GM12878 (cell line): ENCODE measurements at regions not wholly inside any gene's neighbourhood (a gene's known extent, or its start where the extent isn't known, plus 50 kb on each side); places are given as distances from the start of the nearest gene placed in this dataset.

Source experiments
- ATAC-seq: fragments of 200-7000 bp; cut with Tn5 transposase; 3 replicates; pipeline ENCODE4 v1.9.1; 2020; ENCODE audit warnings: mild to moderate bottlenecking, moderate library complexity
- BruUV-seq: library from RNA; stranded (reverse); fragments of 400-500 nt; replicated peaks from 2 replicates; lab custom pipeline; 2021; lab: Mats Ljungman, UMichigan
- CTCF ChIA-PET: fragments of 300-600 bp; sonication (Branson Sonifier 250); formaldehyde crosslinking; extraction: SDS; loops from one replicate; lab custom pipeline; 2021; ENCODE audit warnings: inconsistent platforms; lab: Yijun Ruan, JAX
- POLR2A ChIA-PET: fragments of 350-600 bp; formaldehyde crosslinking; extraction: SDS; loops from one replicate; lab custom pipeline; 2021; ENCODE audit warnings: inconsistent platforms; lab: Charles Lee
- RAD21 ChIA-PET: fragments of 300-600 bp; sonication (Branson Sonifier 250); formaldehyde crosslinking; loops from one replicate; lab custom pipeline; 2023; ENCODE audit warnings: antibody characterized with exemption; ENCODE audit not compliant: unreplicated experiment; lab: Charles Lee
- SMC1A ChIA-PET: fragments of 300-600 bp; sonication (Branson Sonifier 250); formaldehyde crosslinking; loops from one replicate; lab custom pipeline; 2023; ENCODE audit not compliant: unreplicated experiment, uncharacterized antibody; lab: Charles Lee
- DNase-seq: peaks from one replicate; pipeline ENCODE4 v3.0.0-alpha.2; 2011; ENCODE audit warnings: low read depth, low spot score
- FAIRE-seq: peaks from 3 replicates; lab custom pipeline; 2011; peaks lifted over from hg19 to GRCh38; lab: Jason Lieb, UNC
- H2AFZ ChIP-seq: 2 replicates; pipeline ENCODE4 v1.6.0; 2011; ENCODE audit warnings: low read depth, low read length, control low read depth; ENCODE audit not compliant: control insufficient read depth
- H3K27ac ChIP-seq: 2 replicates; pipeline ENCODE4 v1.5.1; 2011; ENCODE audit warnings: control low read depth; ENCODE audit not compliant: control insufficient read depth, insufficient read depth
- H3K27me3 ChIP-seq, 2 experiments: replicated peaks in 1 of 2; 2 replicates each; pipeline versions ENCODE4 v1.6.0 to v1.6.1; 2011; ENCODE audit warnings: low read length in 1 of 2; ENCODE audit not compliant: control insufficient read depth in 2 of 2, insufficient read depth in 2 of 2
- H3K36me3 ChIP-seq, 2 experiments: 2 replicates each; pipeline ENCODE4 v1.5.1; 2011; ENCODE audit warnings: low read length in 1 of 2; ENCODE audit not compliant: control insufficient read depth in 2 of 2, insufficient read depth in 2 of 2
- H3K4me1 ChIP-seq: 2 replicates; pipeline ENCODE4 v1.6.1; 2011; ENCODE audit warnings: mild to moderate bottlenecking, low read length, moderate library complexity, mixed read lengths; ENCODE audit not compliant: control insufficient read depth, insufficient read depth
- H3K4me2 ChIP-seq: 2 replicates; pipeline ENCODE4 v1.6.0; 2011; ENCODE audit warnings: control low read depth; ENCODE audit not compliant: control insufficient read depth, insufficient read depth
- H3K4me3 ChIP-seq: fragments of 200-600 bp; sonication (generic); 2 replicates; pipeline ENCODE4 v1.5.1; 2016
- H3K79me2 ChIP-seq: 2 replicates; pipeline ENCODE4 v1.6.0; 2011; ENCODE audit warnings: low read length; ENCODE audit not compliant: control insufficient read depth, insufficient read depth
- H3K9ac ChIP-seq: 2 replicates; pipeline ENCODE4 v1.8.0; 2011; ENCODE audit warnings: low read length, control low read depth, mixed read lengths; ENCODE audit not compliant: control insufficient read depth, insufficient read depth
- H3K9me3 ChIP-seq: replicated peaks from 3 replicates; pipeline ENCODE4 v1.5.1; 2011; ENCODE audit warnings: mild to moderate bottlenecking, low read length; ENCODE audit not compliant: control insufficient read depth, insufficient read depth
- H4K20me1 ChIP-seq: 2 replicates; pipeline ENCODE4 v1.6.0; 2011; ENCODE audit not compliant: control insufficient read depth, insufficient read depth
- BACH1 ChIP-seq: fragments of 450-650 bp; IDR thresholded peaks from 2 replicates; pipeline ENCODE4 v1.6.1; 2017; ENCODE audit warnings: mild to moderate bottlenecking, borderline replicate concordance
- CBX5 ChIP-seq: sonication (generic); IDR thresholded peaks from 2 replicates; pipeline ENCODE4 v1.6.1; 2016; ENCODE audit warnings: low read depth, moderate library complexity, mild to moderate bottlenecking, inconsistent platforms
- CEBPB ChIP-seq, 2 experiments: fragments of 150-350 bp in 1 of 2; IDR thresholded peaks; 2 replicates each; pipeline ENCODE4 v1.6.1; 2012 to 2014; ENCODE audit warnings: low read depth in 2 of 2, low read length in 2 of 2, borderline replicate concordance in 1 of 2, inconsistent platforms in 1 of 2
- DPF2 ChIP-seq: fragments of 450-650 bp; IDR thresholded peaks from 2 replicates; pipeline ENCODE4 v1.6.1; 2017; ENCODE audit warnings: mild to moderate bottlenecking
- EED ChIP-seq: sonication (generic); IDR thresholded peaks from 2 replicates; pipeline ENCODE4 v1.6.1; 2016; ENCODE audit warnings: antibody characterized with exemption, low read depth
- HDAC2 ChIP-seq: fragments of 200-600 bp; sonication (generic); IDR thresholded peaks from 2 replicates; pipeline ENCODE4 v1.6.1; 2017
- MLLT1 ChIP-seq: fragments of 450-650 bp; IDR thresholded peaks from 2 replicates; pipeline ENCODE4 v1.6.1; 2016; ENCODE audit warnings: mild to moderate bottlenecking
- MXI1 ChIP-seq: fragments of 150-350 bp; IDR thresholded peaks from 2 replicates; pipeline ENCODE4 v1.6.1; 2011; ENCODE audit warnings: low read depth, mild to moderate bottlenecking, inconsistent platforms, low read length, improper control_type of control experiment
- NBN ChIP-seq: fragments of 450-650 bp; IDR thresholded peaks from 2 replicates; pipeline ENCODE4 v1.6.1; 2016
- NR2F1 ChIP-seq: fragments of 450-650 bp; conservative IDR thresholded peaks from 2 replicates; pipeline ENCODE4 v1.6.1; 2017; ENCODE audit warnings: mild to moderate bottlenecking
- SREBF2 ChIP-seq: IDR thresholded peaks from 2 replicates; pipeline ENCODE4 v1.6.1; 2012; ENCODE audit warnings: mild to moderate bottlenecking, low read length
- SUPT20H ChIP-seq: IDR thresholded peaks from 2 replicates; pipeline ENCODE4 v1.6.1; 2011; ENCODE audit warnings: low read depth, mild to moderate bottlenecking, low read length, moderate library complexity, borderline replicate concordance; ENCODE audit not compliant: control insufficient read depth
- USF2 ChIP-seq: IDR thresholded peaks from 2 replicates; pipeline ENCODE4 v1.6.1; 2011; ENCODE audit warnings: low read depth, low read length, improper control_type of control experiment, borderline replicate concordance
- WRNIP1 ChIP-seq: IDR thresholded peaks from 2 replicates; pipeline ENCODE4 v1.6.1; 2011; ENCODE audit warnings: low read depth, low read length, improper control_type of control experiment, borderline replicate concordance
- YY1 ChIP-seq: IDR thresholded peaks from 2 replicates; pipeline ENCODE4 v1.6.1; 2011; ENCODE audit warnings: low read depth, mild to moderate bottlenecking, low read length
- ZBTB4 ChIP-seq: fragments of 450-650 bp; formaldehyde crosslinking; IDR thresholded peaks from 2 replicates; pipeline ENCODE4 v1.4.0; 2022; ENCODE audit warnings: mild to moderate bottlenecking, moderate library complexity
- ZNF274 ChIP-seq: IDR thresholded peaks from one replicate; pipeline ENCODE4 v1.8.0; 2011; ENCODE audit not compliant: insufficient read length, insufficient read depth
- WGBS: methylation state at CpG from one replicate; pipeline ENCODE4 v1.1.6; 2016; ENCODE audit warnings: low lambda C conversion rate; ENCODE audit not compliant: insufficient replicate concordance, insufficient coverage; ENCODE audit errors: missing lambda C conversion rate; 5-methylcytosine and 5-hydroxymethylcytosine counted together
- in situ Hi-C: fragments of 300-500 bp; cut with MboI; formaldehyde crosslinking; loops from 9 replicates; pipeline ENCODE4 v1.14.3; 2018; ENCODE audit warnings: mixed read lengths
- intact Hi-C: fragments of 100-400 bp; cut with micrococcal nuclease; formaldehyde crosslinking; loops from one replicate; pipeline ENCODE4 v1.14.2; 2022; ENCODE audit not compliant: unreplicated experiment

GRCh38 chr10:3891396-3891795 is 106.4 kb upstream of the KLF6 start (continued):
- no peak for TF ChIP-seq SUPT20H
- TF ChIP-seq DPF2, result no peak
- no peak for TF ChIP-seq BACH1
- no peak for TF ChIP-seq CBX5
- TF ChIP-seq SREBF2, result no peak
- TF ChIP-seq ZNF274, result no peak
- no peak for TF ChIP-seq MXI1

GRCh38 chr10:3890602-3891352 is 105.8 kb upstream of the KLF6 start:
- no TSS peak for BruUV-seq
- WGBS, result 95% methylated on average over 14 of the region's 14 CpGs
- ATAC-seq, result no peak
- no peak for DNase-seq
- CTCF ChIA-PET, result interaction anchor here (0.6 to 3.0 kb wide), 2 partner anchors 9 to 193 kb away, joined by 3 to 11 read pairs; no protein-coding TSS in a partner anchor
- RAD21 ChIA-PET, result no interaction called here
- H3K79me2 ChIP-seq, result no peaks in the 10 kb centered on the region
- TF ChIP-seq EED (no peak), MLLT1 (no peak), WRNIP1 (no peak), HDAC2 (no peak), CEBPB (IDR thresholded peaks at IDR 0.05; ENCODE audit: borderline replicate concordance in 1 of 2, low read depth in 2 of 2, low read length in 2 of 2) (no peak), NR2F1 (no peak), YY1 (no peak), USF2 (no peak), ZBTB4 (CRISPR knock-in tag) (no peak), NBN (no peak)
- TF ChIP-seq, all 136 proteins: peak for 0
- Histone ChIP-seq H3K4me1 (peaks cover 20% of the 10 kb centered on the region), H3K9me3 (no peaks in the 10 kb centered on the region; the same call in 2 of the 3 replicates), H3K9ac (no peak overlapping the region), H4K20me1 (no peaks in the 10 kb centered on the region), H3K27ac (no peak overlapping the region), H3K27me3 (no peaks in the 10 kb centered on the region), H2AFZ (no peak overlapping the region), H3K36me3 (no peaks in the 10 kb centered on the region), H3K4me2 (no peak overlapping the region), H3K4me3 (no peak overlapping the region)
- ChIA-PET SMC1A (interaction anchor here (0.9 to 11.6 kb wide), 7 partner anchors 10 to 108 kb away, joined by 3 to 188 read pairs (median 5); no protein-coding TSS in a partner anchor), POLR2A (interaction anchor here (2.2 kb wide), 1 partner anchor 7 kb away, joined by 6 read pairs; no protein-coding TSS in a partner anchor)
- no peak for FAIRE-seq
- in situ Hi-C loops, result no loop called here
- intact Hi-C loops, result no loop called here
